Lower lobe of right lung (tissue), 2 donors: ENCODE measurements at regions not wholly inside any gene's neighbourhood (a gene's known extent, or its start where the extent isn't known, plus 50 kb on each side); places are given as distances from the start of the nearest gene placed in this dataset.
A peak's percentile ranks its signal among the peaks of the same experiment; 100 is the strongest.

Source experiments
- ATAC-seq, 2 donors: fragments of 200-7000 bp; cut with Tn5 transposase; one replicate each; pipeline ENCODE4 v1.9.1; 2020 to 2022; ENCODE audit warnings: mild to moderate bottlenecking in 2 of 2, moderate library complexity in 2 of 2
- DNase-seq: peaks from one replicate; pipeline ENCODE4 v3.0.0-alpha.2; 2020
- H3K27ac ChIP-seq: fragments of 200-600 bp; one replicate; pipeline ENCODE4 v1.8.0; 2022
- H3K27me3 ChIP-seq: fragments of 200-600 bp; one replicate; pipeline ENCODE4 v1.8.0; 2022; ENCODE audit warnings: low read depth
- H3K36me3 ChIP-seq: fragments of 200-600 bp; one replicate; pipeline ENCODE4 v1.8.0; 2022; ENCODE audit warnings: mild to moderate bottlenecking
- H3K4me1 ChIP-seq: fragments of 200-600 bp; one replicate; pipeline ENCODE4 v1.8.0; 2022
- H3K4me3 ChIP-seq: fragments of 200-600 bp; one replicate; pipeline ENCODE4 v1.8.0; 2022; ENCODE audit warnings: mild to moderate bottlenecking
- H3K9me3 ChIP-seq: fragments of 200-600 bp; one replicate; pipeline ENCODE4 v1.8.0; 2022
- CTCF ChIP-seq: fragments of 200-600 bp; IDR thresholded peaks from one replicate; pipeline ENCODE4 v1.8.0; 2022; ENCODE audit warnings: antibody characterized with exemption, mild to moderate bottlenecking
- intact Hi-C: fragments of 100-400 bp; cut with DNase I; formaldehyde crosslinking; loops from one replicate; pipeline ENCODE4 v1.11.0; 2022
- donor health status: DM: no; HTN: yes; CAD: no; lungs with severe emphysema.

DNA sequence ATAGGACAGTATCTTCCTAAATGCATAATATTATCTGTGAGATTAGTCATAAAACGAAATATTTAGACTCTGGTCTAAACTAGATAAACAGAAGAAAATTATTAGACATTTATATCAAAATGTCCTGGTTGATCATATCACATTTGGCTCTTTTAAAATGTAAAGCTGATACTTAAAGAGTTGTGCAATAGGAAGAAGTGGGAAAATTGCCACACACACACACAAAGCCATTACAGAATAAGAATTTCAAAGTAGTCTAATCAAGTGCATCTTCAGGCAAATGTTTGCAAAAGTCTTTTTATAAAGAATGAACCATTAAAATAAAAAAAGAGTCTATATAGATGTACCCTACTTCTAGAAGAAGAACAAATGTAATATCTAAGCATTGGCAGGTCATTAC is 301.7 kb downstream of the KIF2B start:
- no peak for TF ChIP-seq CTCF
- no peaks in the 10 kb centered on the region for H3K36me3 ChIP-seq
- H3K4me3 ChIP-seq: no peak overlapping the region
- H3K9me3 ChIP-seq: peaks cover 13% of the 10 kb centered on the region
- ATAC-seq (no peak), DNase-seq (no peak)
- no peaks in the 10 kb centered on the region for H3K27me3 ChIP-seq
- no peaks in the 10 kb centered on the region for H3K4me1 ChIP-seq
- intact Hi-C loops: no loop called here
- no peak overlapping the region for H3K27ac ChIP-seq

- Histone ChIP-seq H3K36me3 (no peaks in the 10 kb centered on the region), H3K4me3 (no peak overlapping the region), H3K9me3 (no peaks in the 10 kb centered on the region), H3K27me3 (no peaks in the 10 kb centered on the region), H3K27ac (no peak overlapping the region), H3K4me1 (no peaks in the 10 kb centered on the region)
- no peak for TF ChIP-seq CTCF
- ATAC-seq (no peak), DNase-seq (no peak)
- intact Hi-C loops: no loop called here
These were observed 330.7 kb downstream of the KIF2B start for GRCh38 chr17:54153423-54153822.

GRCh38 chr17:54157542-54157941 is 334.8 kb downstream of the KIF2B start:
- H3K4me3 ChIP-seq: no peak overlapping the region
- intact Hi-C loops: no loop called here
- no peaks in the 10 kb centered on the region for H3K9me3 ChIP-seq
- DNase-seq (no peak), ATAC-seq (no peak)
- no peaks in the 10 kb centered on the region for H3K27me3 ChIP-seq
- H3K4me1 ChIP-seq: no peaks in the 10 kb centered on the region
- no peak for TF ChIP-seq CTCF
- H3K27ac ChIP-seq: no peak overlapping the region
- no peaks in the 10 kb centered on the region for H3K36me3 ChIP-seq

DNA sequence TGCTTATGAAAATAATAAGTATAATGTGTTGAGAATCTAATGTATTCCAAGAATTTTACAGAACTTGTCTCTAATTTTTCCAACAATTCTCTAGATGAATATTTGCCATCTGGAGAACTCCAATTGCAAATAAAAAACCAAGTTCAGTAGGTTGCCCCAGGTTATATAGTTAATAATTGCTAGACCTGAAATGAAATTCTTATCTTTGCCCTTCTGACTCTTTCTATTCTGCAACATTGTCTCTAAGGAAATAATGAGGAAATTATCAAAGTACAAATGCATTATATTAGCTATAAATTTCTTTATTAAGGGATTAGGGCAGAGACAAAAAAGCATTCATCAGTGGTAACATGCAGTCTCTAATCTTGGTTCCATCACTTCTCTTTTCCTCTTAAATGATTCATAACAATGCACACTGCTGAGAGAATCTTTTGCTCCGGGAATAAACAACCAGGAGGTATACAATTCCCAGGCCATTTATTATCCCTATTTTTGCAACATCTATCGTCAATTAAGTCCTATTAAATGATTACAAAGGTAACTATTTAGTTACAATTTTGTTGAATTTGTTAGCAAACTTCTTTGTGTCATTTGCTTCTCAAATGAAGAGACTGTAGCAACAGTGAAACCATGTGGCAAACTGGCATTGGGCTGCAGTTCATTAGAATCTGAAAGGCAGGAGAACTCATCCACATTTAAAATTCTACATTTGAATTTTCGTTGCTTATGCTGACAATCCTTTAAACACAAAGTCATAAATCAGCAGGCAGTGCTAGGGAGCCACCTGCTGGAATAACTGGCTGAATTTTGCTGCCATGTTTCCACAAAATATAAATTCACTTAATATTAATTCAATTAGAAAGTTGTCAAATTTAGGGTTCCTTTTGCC is 349.6 kb downstream of the KIF2B start:
- no peaks in the 10 kb centered on the region for H3K27me3 ChIP-seq
- DNase-seq: no peak
- no peak for ATAC-seq
- no peak overlapping the region for H3K27ac ChIP-seq
- H3K9me3 ChIP-seq: no peaks in the 10 kb centered on the region
- H3K4me1 ChIP-seq: no peaks in the 10 kb centered on the region
- no peaks in the 10 kb centered on the region for H3K36me3 ChIP-seq
- H3K4me3 ChIP-seq: no peak overlapping the region
- intact Hi-C loops: no loop called here
- peak; percentile 42 for TF ChIP-seq CTCF

DNA sequence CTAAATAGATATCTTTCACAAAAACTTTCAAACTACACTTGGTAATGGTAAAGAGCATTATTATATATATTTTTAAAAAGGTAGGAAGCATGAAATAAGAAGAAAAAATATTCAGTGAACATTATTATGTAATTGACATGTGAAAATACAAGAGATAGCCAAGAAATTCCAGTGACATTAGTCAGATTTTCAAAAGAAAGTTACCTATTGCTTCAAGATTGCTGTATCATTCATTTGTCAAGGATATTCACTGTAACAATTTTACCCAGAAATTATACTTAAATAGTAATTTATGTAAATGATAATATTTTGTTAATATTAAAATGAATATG is 350.2 kb downstream of the KIF2B start:
- no peak for TF ChIP-seq CTCF
- no peak overlapping the region for H3K4me3 ChIP-seq
- no peaks in the 10 kb centered on the region for H3K4me1 ChIP-seq
- no peaks in the 10 kb centered on the region for H3K27me3 ChIP-seq
- DNase-seq: no peak
- intact Hi-C loops: no loop called here
- H3K36me3 ChIP-seq: no peaks in the 10 kb centered on the region
- no peaks in the 10 kb centered on the region for H3K9me3 ChIP-seq
- no peak for ATAC-seq
- H3K27ac ChIP-seq: no peak overlapping the region
